ENCODE measurements at regions not wholly inside any gene's neighbourhood (a gene's known extent, or its start where the extent isn't known, plus 50 kb on each side); places are given as distances from the start of the nearest gene placed in this dataset.

DNA sequence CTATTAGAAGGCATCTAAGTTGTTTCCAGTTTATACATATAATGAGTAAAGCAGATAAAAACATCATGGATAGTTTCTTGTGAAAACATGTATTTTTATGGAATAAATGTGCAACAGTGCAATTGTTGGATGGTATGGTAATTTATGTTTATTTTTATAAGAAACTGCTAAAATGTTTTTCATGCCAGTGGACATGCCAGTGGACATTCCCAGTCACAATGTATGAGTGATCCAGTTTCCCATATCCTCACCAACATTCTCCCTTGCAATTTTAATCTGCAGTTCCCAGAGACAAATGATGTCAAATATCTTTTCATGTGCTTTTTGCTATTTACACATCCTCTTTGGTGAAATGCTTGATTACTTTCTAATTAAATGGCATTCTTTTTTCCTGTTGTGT is 818.6 kb downstream of the SUCLG1 start:
- TF ChIP-seq, protein P1, sequence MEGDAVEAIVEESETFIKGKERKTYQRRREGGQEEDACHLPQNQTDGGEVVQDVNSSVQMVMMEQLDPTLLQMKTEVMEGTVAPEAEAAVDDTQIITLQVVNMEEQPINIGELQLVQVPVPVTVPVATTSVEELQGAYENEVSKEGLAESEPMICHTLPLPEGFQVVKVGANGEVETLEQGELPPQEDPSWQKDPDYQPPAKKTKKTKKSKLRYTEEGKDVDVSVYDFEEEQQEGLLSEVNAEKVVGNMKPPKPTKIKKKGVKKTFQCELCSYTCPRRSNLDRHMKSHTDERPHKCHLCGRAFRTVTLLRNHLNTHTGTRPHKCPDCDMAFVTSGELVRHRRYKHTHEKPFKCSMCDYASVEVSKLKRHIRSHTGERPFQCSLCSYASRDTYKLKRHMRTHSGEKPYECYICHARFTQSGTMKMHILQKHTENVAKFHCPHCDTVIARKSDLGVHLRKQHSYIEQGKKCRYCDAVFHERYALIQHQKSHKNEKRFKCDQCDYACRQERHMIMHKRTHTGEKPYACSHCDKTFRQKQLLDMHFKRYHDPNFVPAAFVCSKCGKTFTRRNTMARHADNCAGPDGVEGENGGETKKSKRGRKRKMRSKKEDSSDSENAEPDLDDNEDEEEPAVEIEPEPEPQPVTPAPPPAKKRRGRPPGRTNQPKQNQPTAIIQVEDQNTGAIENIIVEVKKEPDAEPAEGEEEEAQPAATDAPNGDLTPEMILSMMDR (conservative IDR thresholded peaks at IDR 0.05 in 1 of 2, IDR thresholded peaks at IDR 0.05 in 1 of 2; ENCODE audit: low read depth in 1 of 2, low read length in 2 of 2): no peak
- TF ChIP-seq EZH2 (IDR thresholded peaks at IDR 0.05; ENCODE audit: low read length, missing control alignments): no peak

Measured in fibroblast of lung (primary cell).